B cell (primary cell): ENCODE measurements at regions not wholly inside any gene's neighbourhood (a gene's known extent, or its start where the extent isn't known, plus 50 kb on each side); places are given as distances from the start of the nearest gene placed in this dataset.

ENCODE experiments used
- ATAC-seq: fragments of 200-7000 bp; cut with Tn5 transposase; one replicate; pipeline ENCODE4 v1.10.0; 2021; ENCODE audit warnings: low read depth, mild to moderate bottlenecking, moderate number of reproducible peaks, moderate library complexity
- CTCF ChIA-PET: fragments of 350-600 bp; sonication (Branson Sonifier 250); formaldehyde crosslinking; loops from one replicate; lab custom pipeline; 2021; ENCODE audit warnings: antibody characterized with exemption, inconsistent platforms; lab: Charles Lee
- POLR2A ChIA-PET: fragments of 350-600 bp; sonication (Branson Sonifier 250); formaldehyde crosslinking; loops from one replicate; lab custom pipeline; 2021; ENCODE audit warnings: antibody characterized with exemption; lab: Charles Lee
- DNase-seq: peaks from one replicate; pipeline ENCODE4 v3.0.0; 2013
- H2AFZ ChIP-seq: 2 replicates; pipeline ENCODE4 v1.6.1; 2012; ENCODE audit warnings: mild to moderate bottlenecking, low read depth, low read length; ENCODE audit not compliant: insufficient read depth, poor library complexity, severe bottlenecking
- H3K27ac ChIP-seq, 2 donors: 1 replicate in 1 of 2; 2 replicates in 1 of 2; pipeline ENCODE4 v1.5.1; 2012 to 2013; ENCODE audit warnings: low read length in 2 of 2, mild to moderate bottlenecking in 2 of 2, moderate library complexity in 1 of 2
- H3K27me3 ChIP-seq, 4 experiments: fragments of 200-600 bp in 1 of 4; sonication (generic) in 1 of 4; replicated peaks in 1 of 4; 1 replicate in 2 of 4; 2 replicates in 2 of 4; pipeline versions ENCODE4 v1.6.1 to v1.7.0; 2013 to 2016; ENCODE audit warnings: low read length in 3 of 4, mild to moderate bottlenecking in 2 of 4, mixed read lengths in 1 of 4, moderate library complexity in 1 of 4; ENCODE audit not compliant: insufficient read depth in 4 of 4, control insufficient read depth in 3 of 4; ENCODE audit errors: control extremely low read depth in 1 of 4
- H3K36me3 ChIP-seq, 2 experiments: replicated peaks in 1 of 2; 1 replicate in 1 of 2; 2 replicates in 1 of 2; pipeline versions ENCODE4 v1.6.1 to v1.7.1; 2013; ENCODE audit warnings: low read length in 1 of 2; ENCODE audit not compliant: insufficient read depth in 2 of 2, control insufficient read depth in 1 of 2; ENCODE audit errors: control extremely low read depth in 1 of 2, extremely low read depth in 1 of 2
- H3K4me1 ChIP-seq, 2 donors: fragments of 200-600 bp in 1 of 2; sonication (generic) in 1 of 2; 1 replicate in 1 of 2; 2 replicates in 1 of 2; pipeline versions ENCODE4 v1.5.1 to v1.6.1; 2013 to 2017; ENCODE audit warnings: low read length in 2 of 2; ENCODE audit not compliant: control insufficient read depth in 2 of 2, insufficient read depth in 2 of 2
- H3K4me2 ChIP-seq: replicated peaks from 2 replicates; pipeline ENCODE3; 2012; ENCODE audit warnings: mild to moderate bottlenecking, low read depth, low read length; ENCODE audit not compliant: poor library complexity, severe bottlenecking
- H3K4me3 ChIP-seq, 5 experiments: fragments of 200-600 bp in 1 of 5; sonication (generic) in 1 of 5; 1 replicate in 3 of 5; 2 replicates in 2 of 5; pipeline versions ENCODE4 v1.5.1 to v1.7.0; 2011 to 2016; ENCODE audit warnings: low read length in 4 of 5, mild to moderate bottlenecking in 4 of 5, low read depth in 2 of 5, control low read depth in 1 of 5, moderate library complexity in 1 of 5; ENCODE audit not compliant: insufficient read depth in 1 of 5; ENCODE audit errors: control extremely low read depth in 1 of 5, extremely low read depth in 1 of 5
- H3K79me2 ChIP-seq: fragments of 200-600 bp; sonication (generic); one replicate; pipeline ENCODE4 v1.6.0; 2016; ENCODE audit warnings: low read length; ENCODE audit not compliant: control insufficient read depth, insufficient read depth
- H3K9ac ChIP-seq: fragments of 200-600 bp; sonication (generic); 2 replicates; pipeline ENCODE4 v1.6.1; 2017; ENCODE audit warnings: mild to moderate bottlenecking, low read length, moderate library complexity
- H3K9me3 ChIP-seq, 3 donors: one replicate each; pipeline versions ENCODE4 v1.6.1 to v1.7.1; 2013; ENCODE audit warnings: low read length in 2 of 3; ENCODE audit not compliant: control insufficient read depth in 2 of 3, insufficient read depth in 1 of 3; ENCODE audit errors: control extremely low read depth in 1 of 3
- H4K20me1 ChIP-seq: 2 replicates; pipeline ENCODE4 v1.6.0; 2012; ENCODE audit warnings: mild to moderate bottlenecking, low read length; ENCODE audit not compliant: insufficient read depth, control insufficient read depth, poor library complexity, severe bottlenecking
- H3K27ac Mint-ChIP-seq: one replicate; pipeline ENCODE4 v1.8.0; 2021; ENCODE audit warnings: mixed read lengths
- H3K27me3 Mint-ChIP-seq: one replicate; pipeline ENCODE4 v1.8.0; 2021; ENCODE audit warnings: mixed read lengths
- H3K4me1 Mint-ChIP-seq: one replicate; pipeline ENCODE4 v1.8.0; 2021; ENCODE audit warnings: mixed read lengths
- H3K4me3 Mint-ChIP-seq: one replicate; pipeline ENCODE4 v1.8.0; 2021; ENCODE audit warnings: mixed read lengths
- H3K9me3 Mint-ChIP-seq: one replicate; pipeline ENCODE4 v1.8.0; 2022; ENCODE audit warnings: mixed read lengths; ENCODE audit not compliant: insufficient read depth
- CTCF ChIP-seq: fragments of 200-600 bp; IDR thresholded peaks from one replicate; pipeline ENCODE4 v1.8.0; 2022; ENCODE audit warnings: antibody characterized with exemption, mild to moderate bottlenecking
- EZH2 ChIP-seq: IDR thresholded peaks from 2 replicates; pipeline ENCODE4 v1.6.1; 2012; ENCODE audit warnings: borderline replicate concordance, low read depth, mild to moderate bottlenecking, moderate library complexity, low read length; ENCODE audit not compliant: insufficient read depth, poor library complexity, severe bottlenecking
- WGBS: methylation state at CpG from one replicate; pipeline ENCODE4 v1.1.5; 2013; ENCODE audit warnings: missing lambda C conversion rate; ENCODE audit not compliant: insufficient coverage; 5-methylcytosine and 5-hydroxymethylcytosine counted together
- intact Hi-C: fragments of 100-400 bp; cut with micrococcal nuclease; formaldehyde crosslinking; loops from one replicate; pipeline ENCODE4 v1.10.0; 2022

GRCh38 chr7:109997837-109998236 is 1093.1 kb upstream of the LRRN3 start:
- Histone ChIP-seq H2AFZ (no peak overlapping the region), H3K79me2 (no peaks in the 10 kb centered on the region), H3K4me1 (no peaks in the 10 kb centered on the region), H4K20me1 (no peaks in the 10 kb centered on the region), H3K36me3 (no peaks in the 10 kb centered on the region), H3K4me2 (no peak overlapping the region), H3K4me3 (no peak overlapping the region), H3K27me3 (no peaks in the 10 kb centered on the region), H3K9me3 (peaks cover 0 to 4% (median 0%) of the 10 kb centered on the region in 3 donors), H3K27ac (no peak overlapping the region), H3K9ac (no peak overlapping the region)
- ChIA-PET CTCF (no interaction called here), POLR2A (no interaction called here)
- no peak for TF ChIP-seq CTCF
- TF ChIP-seq EZH2: no peak
- Mint-ChIP-seq H3K4me1 (no peaks in the 10 kb centered on the region), H3K27me3 (no peaks in the 10 kb centered on the region), H3K27ac (no peak overlapping the region), H3K9me3 (no peaks in the 10 kb centered on the region), H3K4me3 (no peak overlapping the region)
- intact Hi-C loops: no loop called here
- ATAC-seq: no peak
- no peak for DNase-seq
- no CpG with 5 or more reads among the region's 2 CpGs for WGBS

GRCh38 chr7:110001254-110001938 is 1089.5 kb upstream of the LRRN3 start:
- H3K27ac ChIP-seq: no peak overlapping the region
- no peak overlapping the region for H3K4me3 ChIP-seq
- no peak overlapping the region for H2AFZ ChIP-seq
- no peaks in the 10 kb centered on the region for H3K36me3 ChIP-seq
- H3K27me3 ChIP-seq: no peaks in the 10 kb centered on the region
- TF ChIP-seq CTCF (no peak), EZH2 (no peak)
- intact Hi-C loops: no loop called here
- H3K27ac Mint-ChIP-seq: no peak overlapping the region
- no peaks in the 10 kb centered on the region for H3K79me2 ChIP-seq
- CTCF ChIA-PET: no interaction called here
- peaks cover 3% of the 10 kb centered on the region for H3K9me3 Mint-ChIP-seq
- ATAC-seq: no peak
- H3K4me3 Mint-ChIP-seq: no peak overlapping the region
- no peak for DNase-seq
- no peak overlapping the region for H3K9ac ChIP-seq
- H3K4me2 ChIP-seq: no peak overlapping the region
- H4K20me1 ChIP-seq: no peaks in the 10 kb centered on the region
- no peaks in the 10 kb centered on the region for H3K4me1 ChIP-seq
- H3K4me1 Mint-ChIP-seq: no peaks in the 10 kb centered on the region
- POLR2A ChIA-PET: no interaction called here
- no peaks in the 10 kb centered on the region for H3K27me3 Mint-ChIP-seq
- peaks cover 0 to 4% (median 0%) of the 10 kb centered on the region in 3 donors for H3K9me3 ChIP-seq
- WGBS: no CpG with 5 or more reads among the region's 1 CpG
